ENCODE measurements at regions not wholly inside any gene's neighbourhood (a gene's known extent, or its start where the extent isn't known, plus 50 kb on each side); places are given as distances from the start of the nearest gene placed in this dataset.
"Not testable (repeated sequence)": the region's sequence is repeated elsewhere in the genome, so short reads cannot be mapped to it uniquely, and the experiment has no call there.

- H2AFZ ChIP-seq: no peak overlapping the region
- no peak for TF ChIP-seq EZH2 (IDR thresholded peaks at IDR 0.05; ENCODE audit: insufficient read depth, poor library complexity, severe bottlenecking)
- no peak for TF ChIP-seq EZH2phosphoT487 (IDR thresholded peaks at IDR 0.05; ENCODE audit: insufficient read depth, low read depth)
- no peaks in the 10 kb centered on the region for H3K9me3 ChIP-seq (ENCODE audit: low read depth)
- in situ Hi-C loops (cut with MboI): loop anchor here (10.0 kb wide), 1 partner anchor 56 kb away; no protein-coding TSS in a partner anchor
- H3K9me2 ChIP-seq (ENCODE audit: insufficient read depth): no peaks in the 10 kb centered on the region
- WGBS, 2 experiments (ENCODE audit: low coverage in 1 of 2, low lambda C conversion rate in 2 of 2, missing lambda C conversion rate in 2 of 2): 26 to 32% methylated on average over 4 of the region's 4 CpGs
- H3F3A ChIP-seq (ENCODE audit: insufficient read depth): no peaks in the 10 kb centered on the region
- no peak overlapping the region for H3K4me2 ChIP-seq (ENCODE audit: unreplicated experiment)
- DNase-seq: no peak
- H3K4me1 ChIP-seq (ENCODE audit: insufficient read depth): no peaks in the 10 kb centered on the region
- no peak overlapping the region for H3K27ac ChIP-seq
- H3K79me2 ChIP-seq (ENCODE audit: insufficient read depth): no peaks in the 10 kb centered on the region
- no peak overlapping the region for H3K4me3 ChIP-seq
- no peak overlapping the region for H3K9ac ChIP-seq
- H3K36me3 ChIP-seq (ENCODE audit: low read depth): no peaks in the 10 kb centered on the region
- no peaks in the 10 kb centered on the region for H4K20me1 ChIP-seq (ENCODE audit: insufficient read depth)
- no peaks in the 10 kb centered on the region for H3K27me3 ChIP-seq (replicated peaks; ENCODE audit: insufficient read depth)
These were observed 539.5 kb downstream of the HAPSTR1 start for GRCh38 chr16:9630985-9631384.

GRCh38 chr16:9633844-9634243 lies 542.4 kb downstream of the HAPSTR1 start:
- Histone ChIP-seq H2AFZ (no peak overlapping the region), H3K4me3 (no peak overlapping the region), H4K20me1 (ENCODE audit: insufficient read depth) (no peaks in the 10 kb centered on the region), H3K79me2 (ENCODE audit: insufficient read depth) (no peaks in the 10 kb centered on the region), H3K9me3 (ENCODE audit: low read depth) (no peaks in the 10 kb centered on the region), H3K9me2 (ENCODE audit: insufficient read depth) (no peaks in the 10 kb centered on the region), H3K27me3 (replicated peaks; ENCODE audit: insufficient read depth) (no peaks in the 10 kb centered on the region), H3K27ac (no peak overlapping the region), H3F3A (ENCODE audit: insufficient read depth) (no peaks in the 10 kb centered on the region), H3K9ac (no peak overlapping the region), H3K4me1 (ENCODE audit: insufficient read depth) (no peaks in the 10 kb centered on the region), H3K4me2 (ENCODE audit: unreplicated experiment) (no peak overlapping the region), H3K36me3 (ENCODE audit: low read depth) (no peaks in the 10 kb centered on the region)
- TF ChIP-seq EZH2phosphoT487 (IDR thresholded peaks at IDR 0.05; ENCODE audit: insufficient read depth, low read depth): no peak
- TF ChIP-seq EZH2 (IDR thresholded peaks at IDR 0.05; ENCODE audit: insufficient read depth, poor library complexity, severe bottlenecking): no peak
- in situ Hi-C loops (cut with MboI): loop anchor here (10.0 kb wide), 1 partner anchor 59 kb away; no protein-coding TSS in a partner anchor
- no peak for DNase-seq
- 8 to 12% methylated on average over 5 to 6 of the region's 6 CpGs for WGBS, 2 experiments (ENCODE audit: low coverage in 1 of 2, low lambda C conversion rate in 2 of 2, missing lambda C conversion rate in 2 of 2)

DNA sequence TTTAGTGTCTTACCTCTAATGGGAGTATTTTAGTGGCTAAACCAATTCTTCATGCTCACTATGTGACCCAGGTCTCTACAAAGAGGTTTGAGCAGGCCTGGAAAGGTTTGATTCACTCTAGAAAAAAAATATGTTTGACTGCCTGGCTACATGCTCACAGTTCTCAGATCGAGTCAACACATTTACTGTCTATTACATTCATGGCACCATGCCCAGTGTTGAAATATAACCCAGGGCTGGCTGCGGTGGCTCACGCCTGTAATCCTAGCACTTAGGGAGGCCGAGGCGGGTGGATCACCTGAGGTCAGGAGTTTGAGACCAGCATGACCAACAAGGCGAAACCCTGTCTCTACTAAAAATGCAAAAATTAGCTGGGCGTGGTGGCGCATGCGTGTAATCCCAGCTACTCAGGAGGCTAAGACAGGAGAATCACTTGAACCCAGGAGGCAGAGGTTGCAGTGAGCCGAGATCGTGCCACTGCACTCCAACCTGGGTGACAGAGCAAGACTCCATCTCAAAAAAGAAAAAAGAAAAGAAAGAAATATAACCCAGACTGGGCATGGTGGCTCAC lies 543.8 kb downstream of the HAPSTR1 start:
- in situ Hi-C loops (cut with MboI): loop anchor here (10.0 kb wide), 1 partner anchor 60 kb away; no protein-coding TSS in a partner anchor
- not testable (repeated sequence) for H3K27me3 ChIP-seq (replicated peaks; ENCODE audit: insufficient read depth); H3K4me2 ChIP-seq (ENCODE audit: unreplicated experiment); H3F3A ChIP-seq (ENCODE audit: insufficient read depth); H4K20me1 ChIP-seq (ENCODE audit: insufficient read depth); H3K9ac ChIP-seq; H3K4me3 ChIP-seq; H3K9me2 ChIP-seq (ENCODE audit: insufficient read depth); DNase-seq; H2AFZ ChIP-seq; H3K9me3 ChIP-seq (ENCODE audit: low read depth); H3K79me2 ChIP-seq (ENCODE audit: insufficient read depth); H3K4me1 ChIP-seq (ENCODE audit: insufficient read depth); H3K27ac ChIP-seq; H3K36me3 ChIP-seq (ENCODE audit: low read depth)
- 42 to 47% methylated on average over 11 of the region's 11 CpGs for whole genome bisulfite sequencing, 2 experiments (ENCODE audit: low coverage in 1 of 2, low lambda C conversion rate in 2 of 2, missing lambda C conversion rate in 2 of 2)

DNA sequence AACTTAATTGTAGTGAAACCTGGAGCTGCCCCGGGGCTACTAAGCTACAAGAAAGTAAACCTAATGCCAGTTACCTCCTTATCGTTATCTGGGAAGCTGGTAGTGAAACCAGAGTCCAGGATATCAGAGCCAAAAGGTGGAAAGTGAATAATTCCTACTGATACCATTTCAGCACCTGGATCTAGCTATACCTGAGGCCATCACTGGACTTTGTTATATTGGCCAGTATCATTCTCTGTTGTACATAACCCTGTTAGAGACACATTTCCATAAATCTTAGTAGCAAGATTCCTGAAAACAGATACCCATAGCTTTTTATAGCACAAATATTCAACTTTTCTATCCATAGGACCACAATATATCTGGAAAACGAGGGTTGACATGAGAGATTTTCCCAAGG lies 538.0 kb downstream of the GRIN2A start:
- H3K79me2 ChIP-seq (ENCODE audit: insufficient read depth): no peaks in the 10 kb centered on the region
- no peaks in the 10 kb centered on the region for H4K20me1 ChIP-seq (ENCODE audit: insufficient read depth)
- H3K9me3 ChIP-seq (ENCODE audit: low read depth): no peaks in the 10 kb centered on the region
- no peaks in the 10 kb centered on the region for H3K9me2 ChIP-seq (ENCODE audit: insufficient read depth)
- H2AFZ ChIP-seq: no peak overlapping the region
- in situ Hi-C loops (cut with MboI): no loop called here
- no peak for TF ChIP-seq EZH2phosphoT487 (IDR thresholded peaks at IDR 0.05; ENCODE audit: insufficient read depth, low read depth)
- no peak for TF ChIP-seq EZH2 (IDR thresholded peaks at IDR 0.05; ENCODE audit: insufficient read depth, poor library complexity, severe bottlenecking)
- no peak overlapping the region for H3K27ac ChIP-seq
- no peaks in the 10 kb centered on the region for H3F3A ChIP-seq (ENCODE audit: insufficient read depth)
- no peak overlapping the region for H3K4me2 ChIP-seq (ENCODE audit: unreplicated experiment)
- 5 to 6% methylated on average over 3 of the region's 3 CpGs for WGBS, 2 experiments (ENCODE audit: low coverage in 1 of 2, low lambda C conversion rate in 2 of 2, missing lambda C conversion rate in 2 of 2)
- H3K9ac ChIP-seq: no peak overlapping the region
- no peaks in the 10 kb centered on the region for H3K4me1 ChIP-seq (ENCODE audit: insufficient read depth)
- H3K27me3 ChIP-seq (replicated peaks; ENCODE audit: insufficient read depth): no peaks in the 10 kb centered on the region
- no peak overlapping the region for H3K4me3 ChIP-seq
- no peaks in the 10 kb centered on the region for H3K36me3 ChIP-seq (ENCODE audit: low read depth)
- DNase-seq: no peak

- 47 to 58% methylated on average over 3 of the region's 3 CpGs for WGBS, 2 experiments (ENCODE audit: low coverage in 1 of 2, low lambda C conversion rate in 2 of 2, missing lambda C conversion rate in 2 of 2)
- Histone ChIP-seq H3K4me1 (ENCODE audit: insufficient read depth) (no peaks in the 10 kb centered on the region), H3F3A (ENCODE audit: insufficient read depth) (no peaks in the 10 kb centered on the region), H3K79me2 (ENCODE audit: insufficient read depth) (no peaks in the 10 kb centered on the region), H3K27ac (no peak overlapping the region), H3K9me2 (ENCODE audit: insufficient read depth) (no peaks in the 10 kb centered on the region), H3K4me2 (ENCODE audit: unreplicated experiment) (no peak overlapping the region), H3K36me3 (ENCODE audit: low read depth) (no peaks in the 10 kb centered on the region), H3K27me3 (replicated peaks; ENCODE audit: insufficient read depth) (no peaks in the 10 kb centered on the region), H4K20me1 (ENCODE audit: insufficient read depth) (no peaks in the 10 kb centered on the region), H3K9me3 (ENCODE audit: low read depth) (no peaks in the 10 kb centered on the region), H3K9ac (no peak overlapping the region), H3K4me3 (no peak overlapping the region), H2AFZ (no peak overlapping the region)
- TF ChIP-seq EZH2phosphoT487 (IDR thresholded peaks at IDR 0.05; ENCODE audit: insufficient read depth, low read depth): no peak
- no peak for TF ChIP-seq EZH2 (IDR thresholded peaks at IDR 0.05; ENCODE audit: insufficient read depth, poor library complexity, severe bottlenecking)
- DNase-seq: no peak
- in situ Hi-C loops (cut with MboI): no loop called here
These were observed 536.3 kb downstream of the GRIN2A start for GRCh38 chr16:9645911-9646310.
